Spleen (tissue), 11 donors: ENCODE measurements at regions not wholly inside any gene's neighbourhood (a gene's known extent, or its start where the extent isn't known, plus 50 kb on each side); places are given as distances from the start of the nearest gene placed in this dataset.

Experiments used
- DNase-seq: peaks from one replicate; pipeline ENCODE4 v3.0.0-alpha.2; 2020
- H3K27ac ChIP-seq, 8 donors: fragments of 200-600 bp; sonication (generic) in 7 of 8; 1 replicate in 4 of 8; 2 replicates in 4 of 8; pipeline versions ENCODE4 v1.5.0 to v1.8.0; 2016 to 2021; ENCODE audit warnings: inconsistent platforms in 4 of 8, mild to moderate bottlenecking in 4 of 8, moderate library complexity in 1 of 8
- H3K27me3 ChIP-seq, 7 donors: fragments of 200-600 bp; sonication (generic) in 6 of 7; replicated peaks in 1 of 7; 1 replicate in 4 of 7; 2 replicates in 3 of 7; pipeline versions ENCODE4 v1.5.0 to v1.8.0; 2016 to 2021; ENCODE audit warnings: inconsistent platforms in 3 of 7, mild to moderate bottlenecking in 1 of 7
- H3K36me3 ChIP-seq, 6 donors: fragments of 200-600 bp; sonication (generic) in 5 of 6; 1 replicate in 4 of 6; 2 replicates in 2 of 6; pipeline versions ENCODE4 v1.5.0 to v1.8.0; 2016 to 2021; ENCODE audit warnings: inconsistent platforms in 2 of 6
- H3K4me1 ChIP-seq, 6 donors: fragments of 200-600 bp; sonication (generic) in 5 of 6; 1 replicate in 3 of 6; 2 replicates in 3 of 6; pipeline versions ENCODE4 v1.5.0 to v1.8.0; 2016 to 2021; ENCODE audit warnings: inconsistent platforms in 3 of 6
- H3K4me3 ChIP-seq, 8 donors: fragments of 200-600 bp; sonication (generic) in 7 of 8; 1 replicate in 4 of 8; 2 replicates in 4 of 8; pipeline versions ENCODE4 v1.5.0 to v1.8.0; 2016 to 2021; ENCODE audit warnings: inconsistent platforms in 4 of 8, mild to moderate bottlenecking in 4 of 8, moderate library complexity in 2 of 8
- H3K9me3 ChIP-seq, 8 donors: fragments of 200-600 bp; sonication (generic) in 7 of 8; 1 replicate in 4 of 8; 2 replicates in 4 of 8; pipeline versions ENCODE4 v1.5.0 to v1.8.0; 2016 to 2021; ENCODE audit warnings: inconsistent platforms in 4 of 8
- POLR2A ChIP-seq, 3 donors: fragments of 450-650 bp; IDR thresholded peaks; one replicate each; pipeline ENCODE4 v1.5.1; 2017; ENCODE audit warnings: antibody characterized with exemption in 3 of 3, mild to moderate bottlenecking in 1 of 3
- POLR2AphosphoS5 ChIP-seq, 3 donors: sonication (generic); formaldehyde crosslinking; IDR thresholded peaks; one replicate each; pipeline ENCODE4 v1.5.1; 2017; ENCODE audit warnings: antibody characterized with exemption in 3 of 3
- WGBS, 5 donors: extraction: QIAGEN DNeasy Blood & Tissue Kit in 3 of 5; methylation state at CpG; one replicate each; pipeline versions ENCODE4 v1.1.5 to v1.1.7; 2013 to 2018; 5-methylcytosine and 5-hydroxymethylcytosine counted together
- intact Hi-C: fragments of 100-400 bp; cut with DNase I; formaldehyde crosslinking; loops from one replicate; pipeline ENCODE4 v1.15.0; 2023; ENCODE audit warnings: low total_unique reads
- TF ChIP-seq, protein P1 (sequence below), 11 experiments: fragments of 200-600 bp in 7 of 11; fragments of 450-650 bp in 4 of 11; sonication (generic) in 4 of 11; IDR thresholded peaks in 8 of 11; conservative IDR thresholded peaks in 3 of 11; 1 replicate in 7 of 11; 2 replicates in 4 of 11; pipeline versions ENCODE4 v1.4.0 to v1.8.0; 2016 to 2021; ENCODE audit warnings: antibody characterized with exemption in 11 of 11, inconsistent platforms in 4 of 11, mild to moderate bottlenecking in 1 of 11
- donor health status: healthy with polysubstance abuse.
- donor health status: DM: no; HTN: no; CAD: no; lungs with moderate emphysema.
- donor health status: DM: no; HTN: no; CAD: no.
- donor health status: Bipolar disorder and iron deficiency.
- donor health status: healthy.
- donor health status: DM: no; HTN: no; CAD: no.
- donor health status: DM: yes; HTN: yes; CAD: no.

DNA sequence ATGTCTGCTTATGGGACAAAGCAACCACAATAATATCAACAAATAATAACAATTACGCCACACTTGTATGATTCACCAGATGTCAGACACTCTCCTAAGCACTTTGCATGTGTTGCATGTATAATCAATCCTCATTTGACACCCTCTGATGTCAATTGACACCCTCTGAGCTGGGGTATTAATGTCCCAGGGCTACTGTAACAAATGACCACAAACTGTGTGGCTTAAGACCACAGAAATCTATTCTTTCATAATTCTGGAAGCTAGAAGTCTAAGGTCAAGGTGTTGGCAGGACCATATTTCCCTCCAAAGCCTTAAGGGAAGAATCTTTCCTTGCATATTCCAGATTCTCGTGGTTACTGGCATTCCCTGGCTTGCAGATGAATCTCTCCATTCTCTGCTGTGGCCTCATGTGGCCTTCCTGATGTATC lies 112.7 kb downstream of the NPIPB5 start:
- Histone ChIP-seq H3K36me3 (no peaks in the 10 kb centered on the region), H3K9me3 (peaks cover 0 to 4% (median 0%) of the 10 kb centered on the region in 8 donors), H3K27me3 (peaks cover 0 to 32% (median 0%) of the 10 kb centered on the region in 7 donors), H3K27ac (no peak overlapping the region), H3K4me3 (no peak overlapping the region), H3K4me1 (no peaks in the 10 kb centered on the region)
- intact Hi-C loops, result no loop called here
- WGBS, 5 donors, result 59 to 80% (median 74%) methylated on average over 2 of the region's 2 CpGs
- no peak for DNase-seq
- TF ChIP-seq, protein P1, sequence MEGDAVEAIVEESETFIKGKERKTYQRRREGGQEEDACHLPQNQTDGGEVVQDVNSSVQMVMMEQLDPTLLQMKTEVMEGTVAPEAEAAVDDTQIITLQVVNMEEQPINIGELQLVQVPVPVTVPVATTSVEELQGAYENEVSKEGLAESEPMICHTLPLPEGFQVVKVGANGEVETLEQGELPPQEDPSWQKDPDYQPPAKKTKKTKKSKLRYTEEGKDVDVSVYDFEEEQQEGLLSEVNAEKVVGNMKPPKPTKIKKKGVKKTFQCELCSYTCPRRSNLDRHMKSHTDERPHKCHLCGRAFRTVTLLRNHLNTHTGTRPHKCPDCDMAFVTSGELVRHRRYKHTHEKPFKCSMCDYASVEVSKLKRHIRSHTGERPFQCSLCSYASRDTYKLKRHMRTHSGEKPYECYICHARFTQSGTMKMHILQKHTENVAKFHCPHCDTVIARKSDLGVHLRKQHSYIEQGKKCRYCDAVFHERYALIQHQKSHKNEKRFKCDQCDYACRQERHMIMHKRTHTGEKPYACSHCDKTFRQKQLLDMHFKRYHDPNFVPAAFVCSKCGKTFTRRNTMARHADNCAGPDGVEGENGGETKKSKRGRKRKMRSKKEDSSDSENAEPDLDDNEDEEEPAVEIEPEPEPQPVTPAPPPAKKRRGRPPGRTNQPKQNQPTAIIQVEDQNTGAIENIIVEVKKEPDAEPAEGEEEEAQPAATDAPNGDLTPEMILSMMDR (IDR thresholded peaks at IDR 0.05 in 8 of 11, conservative IDR thresholded peaks at IDR 0.05 in 3 of 11), result no peak
- TF ChIP-seq POLR2A (IDR thresholded peaks at IDR 0.05) (no peak), POLR2AphosphoS5 (IDR thresholded peaks at IDR 0.05) (no peak)

DNA sequence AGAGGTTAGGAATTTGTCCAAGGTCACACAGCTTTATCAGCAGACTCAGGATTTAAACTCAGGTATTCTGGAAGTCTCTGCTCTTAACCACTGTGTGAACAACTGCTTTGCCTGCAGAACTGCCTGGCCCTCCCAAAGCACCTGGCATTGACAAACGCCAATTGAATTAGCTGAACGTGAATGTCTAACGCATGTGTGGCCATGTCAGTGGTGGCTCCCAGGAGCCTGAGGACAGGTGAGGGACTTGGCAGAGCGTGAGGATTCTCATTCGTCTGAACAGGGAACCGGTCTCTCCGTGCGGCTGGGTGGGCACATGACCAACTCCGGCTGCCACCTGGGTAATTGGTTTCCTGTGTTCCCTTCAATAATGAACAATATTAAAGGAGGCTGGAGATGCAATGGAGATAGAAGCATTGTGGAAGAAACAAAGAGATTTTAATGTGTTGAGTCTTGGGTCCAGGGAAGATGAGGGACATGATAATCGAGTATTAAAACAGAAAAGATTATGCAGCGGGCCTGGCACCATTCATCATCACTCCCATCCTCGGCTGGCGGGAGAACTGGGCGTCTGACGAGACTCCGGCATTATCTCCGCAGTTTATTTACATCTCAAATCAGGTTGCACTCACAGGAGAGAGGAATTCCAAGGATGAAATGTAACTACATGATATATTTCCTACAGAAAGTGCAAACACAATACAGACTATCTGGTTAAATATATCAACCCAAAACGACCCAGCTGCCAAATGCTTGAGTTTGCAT lies 113.5 kb downstream of the NPIPB5 start:
- H3K4me1 ChIP-seq, result no peaks in the 10 kb centered on the region
- peaks cover 0 to 4% (median 0%) of the 10 kb centered on the region in 8 donors for H3K9me3 ChIP-seq
- H3K4me3 ChIP-seq, result no peak overlapping the region
- H3K36me3 ChIP-seq, result no peaks in the 10 kb centered on the region
- WGBS, 5 donors, result 75 to 81% (median 79%) methylated on average over 18 of the region's 18 CpGs
- DNase-seq, result no peak
- H3K27ac ChIP-seq, result no peak overlapping the region
- H3K27me3 ChIP-seq, result peaks cover 0 to 32% (median 0%) of the 10 kb centered on the region in 7 donors
- TF ChIP-seq POLR2AphosphoS5 (IDR thresholded peaks at IDR 0.05), result no peak
- TF ChIP-seq, protein P1 (IDR thresholded peaks at IDR 0.05 in 8 of 11, conservative IDR thresholded peaks at IDR 0.05 in 3 of 11), result no peak
- intact Hi-C loops, result no loop called here

DNA sequence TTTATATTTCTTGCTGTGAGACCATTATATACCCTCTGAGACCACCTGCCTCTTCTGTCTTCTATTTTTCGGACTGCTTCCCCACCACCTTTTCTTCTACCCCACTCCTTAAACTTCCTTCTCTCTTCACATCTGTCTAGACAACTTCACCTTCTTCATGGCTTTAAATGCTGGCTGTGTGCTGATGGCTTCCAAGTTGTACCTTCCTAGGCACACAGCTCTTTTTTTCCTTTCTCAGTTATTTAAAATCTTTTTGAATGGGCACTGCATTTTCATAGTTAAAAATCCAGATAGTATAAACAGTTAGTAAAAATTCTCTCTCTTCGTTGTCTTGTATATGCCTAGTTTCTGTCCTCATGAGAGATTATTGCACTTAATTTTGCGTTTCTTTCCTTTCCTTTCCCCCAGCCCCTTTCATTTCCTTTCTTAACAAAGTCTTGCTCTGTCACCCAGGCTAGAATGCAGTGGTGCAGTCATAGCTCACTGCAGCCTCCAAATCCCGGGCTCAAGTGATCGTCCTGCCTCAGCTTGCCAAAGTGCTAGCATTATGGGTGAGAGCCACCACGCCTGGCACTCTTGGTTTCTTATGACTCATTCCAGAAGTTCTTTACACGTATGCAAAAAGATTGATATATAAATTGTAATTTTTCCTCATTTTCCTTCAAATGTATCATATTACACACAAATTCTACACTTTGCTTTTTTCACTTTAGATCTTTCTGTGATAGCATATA lies 114.3 kb downstream of the NPIPB5 start:
- peaks cover 0 to 30% (median 0%) of the 10 kb centered on the region in 7 donors for H3K27me3 ChIP-seq
- 68 to 75% (median 72%) methylated on average over 7 of the region's 7 CpGs for WGBS, 5 donors
- DNase-seq, result no peak

More for the DNA sequence above, 114.3 kb downstream of the NPIPB5 start:
- Histone ChIP-seq H3K9me3 (peaks cover 0 to 4% (median 0%) of the 10 kb centered on the region in 8 donors), H3K27ac (no peak overlapping the region), H3K4me1 (no peaks in the 10 kb centered on the region), H3K4me3 (no peak overlapping the region), H3K36me3 (no peaks in the 10 kb centered on the region)
- TF ChIP-seq, protein P1 (IDR thresholded peaks at IDR 0.05 in 8 of 11, conservative IDR thresholded peaks at IDR 0.05 in 3 of 11), result no peak
- no peak for TF ChIP-seq POLR2A (IDR thresholded peaks at IDR 0.05)
- no peak for TF ChIP-seq POLR2AphosphoS5 (IDR thresholded peaks at IDR 0.05)
- intact Hi-C loops, result no loop called here
